Tibial artery (tissue), 4 donors: ENCODE measurements at regions not wholly inside any gene's neighbourhood (a gene's known extent, or its start where the extent isn't known, plus 50 kb on each side); places are given as distances from the start of the nearest gene placed in this dataset.

ENCODE experiments used
- DNase-seq, 2 donors: peaks; one replicate each; pipeline ENCODE4 v3.0.0-alpha.2; 2019
- H3K27ac ChIP-seq, 2 donors: fragments of 200-600 bp; sonication (generic) in 1 of 2; 1 replicate in 1 of 2; 2 replicates in 1 of 2; pipeline ENCODE4 v1.5.1; 2018 to 2019; ENCODE audit warnings: mild to moderate bottlenecking in 1 of 2
- H3K27me3 ChIP-seq, 2 donors: fragments of 200-600 bp; sonication (generic) in 1 of 2; one replicate each; pipeline versions ENCODE4 v1.5.1 to v1.6.0; 2016 to 2019
- H3K36me3 ChIP-seq, 3 donors: fragments of 200-600 bp; sonication (generic) in 2 of 3; one replicate each; pipeline ENCODE4 v1.5.1; 2016 to 2019; ENCODE audit warnings: mild to moderate bottlenecking in 2 of 3
- H3K4me1 ChIP-seq, 4 donors: fragments of 200-600 bp; sonication (generic) in 2 of 4; 1 replicate in 3 of 4; 2 replicates in 1 of 4; pipeline ENCODE4 v1.5.1; 2016 to 2019
- H3K4me3 ChIP-seq, 2 donors: fragments of 200-600 bp; sonication (generic) in 1 of 2; 1 replicate in 1 of 2; 2 replicates in 1 of 2; pipeline ENCODE4 v1.5.1; 2018 to 2019; ENCODE audit warnings: mild to moderate bottlenecking in 2 of 2
- H3K9me3 ChIP-seq, 3 donors: fragments of 200-600 bp; sonication (generic) in 1 of 3; one replicate each; pipeline ENCODE4 v1.5.1; 2016 to 2019
- intact Hi-C: fragments of 100-400 bp; cut with DNase I; formaldehyde crosslinking; loops from one replicate; pipeline ENCODE4 v1.15.0; 2023; ENCODE audit warnings: low total_unique reads
- TF ChIP-seq, protein P1 (sequence below), 2 experiments: fragments of 200-600 bp in 1 of 2; fragments of 450-650 bp in 1 of 2; IDR thresholded peaks; one replicate each; pipeline ENCODE4 v1.5.1; 2017 to 2019; ENCODE audit warnings: antibody characterized with exemption in 2 of 2, mild to moderate bottlenecking in 1 of 2, moderate library complexity in 1 of 2

- DNase-seq: no peak
- no peaks in the 10 kb centered on the region for H3K9me3 ChIP-seq
- H3K36me3 ChIP-seq: no peaks in the 10 kb centered on the region
- no peak overlapping the region for H3K4me3 ChIP-seq
- intact Hi-C loops: no loop called here
- H3K4me1 ChIP-seq: no peaks in the 10 kb centered on the region
- no peaks in the 10 kb centered on the region for H3K27me3 ChIP-seq
- H3K27ac ChIP-seq: no peak overlapping the region
- TF ChIP-seq, protein P1, sequence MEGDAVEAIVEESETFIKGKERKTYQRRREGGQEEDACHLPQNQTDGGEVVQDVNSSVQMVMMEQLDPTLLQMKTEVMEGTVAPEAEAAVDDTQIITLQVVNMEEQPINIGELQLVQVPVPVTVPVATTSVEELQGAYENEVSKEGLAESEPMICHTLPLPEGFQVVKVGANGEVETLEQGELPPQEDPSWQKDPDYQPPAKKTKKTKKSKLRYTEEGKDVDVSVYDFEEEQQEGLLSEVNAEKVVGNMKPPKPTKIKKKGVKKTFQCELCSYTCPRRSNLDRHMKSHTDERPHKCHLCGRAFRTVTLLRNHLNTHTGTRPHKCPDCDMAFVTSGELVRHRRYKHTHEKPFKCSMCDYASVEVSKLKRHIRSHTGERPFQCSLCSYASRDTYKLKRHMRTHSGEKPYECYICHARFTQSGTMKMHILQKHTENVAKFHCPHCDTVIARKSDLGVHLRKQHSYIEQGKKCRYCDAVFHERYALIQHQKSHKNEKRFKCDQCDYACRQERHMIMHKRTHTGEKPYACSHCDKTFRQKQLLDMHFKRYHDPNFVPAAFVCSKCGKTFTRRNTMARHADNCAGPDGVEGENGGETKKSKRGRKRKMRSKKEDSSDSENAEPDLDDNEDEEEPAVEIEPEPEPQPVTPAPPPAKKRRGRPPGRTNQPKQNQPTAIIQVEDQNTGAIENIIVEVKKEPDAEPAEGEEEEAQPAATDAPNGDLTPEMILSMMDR (IDR thresholded peaks at IDR 0.05): no peak
Observed at GRCh38 chr9:73906671-73907070, 590.5 kb upstream of the RORB start.

- no peak overlapping the region for H3K27ac ChIP-seq
- H3K4me3 ChIP-seq: no peak overlapping the region
- H3K4me1 ChIP-seq: no peaks in the 10 kb centered on the region
- H3K9me3 ChIP-seq: no peaks in the 10 kb centered on the region
- no peak for DNase-seq
- no peaks in the 10 kb centered on the region for H3K36me3 ChIP-seq
- TF ChIP-seq, protein P1 (IDR thresholded peaks at IDR 0.05): no peak
- no peaks in the 10 kb centered on the region for H3K27me3 ChIP-seq
- intact Hi-C loops: no loop called here
Observed at GRCh38 chr9:73911804-73912203, 585.3 kb upstream of the RORB start.

DNA sequence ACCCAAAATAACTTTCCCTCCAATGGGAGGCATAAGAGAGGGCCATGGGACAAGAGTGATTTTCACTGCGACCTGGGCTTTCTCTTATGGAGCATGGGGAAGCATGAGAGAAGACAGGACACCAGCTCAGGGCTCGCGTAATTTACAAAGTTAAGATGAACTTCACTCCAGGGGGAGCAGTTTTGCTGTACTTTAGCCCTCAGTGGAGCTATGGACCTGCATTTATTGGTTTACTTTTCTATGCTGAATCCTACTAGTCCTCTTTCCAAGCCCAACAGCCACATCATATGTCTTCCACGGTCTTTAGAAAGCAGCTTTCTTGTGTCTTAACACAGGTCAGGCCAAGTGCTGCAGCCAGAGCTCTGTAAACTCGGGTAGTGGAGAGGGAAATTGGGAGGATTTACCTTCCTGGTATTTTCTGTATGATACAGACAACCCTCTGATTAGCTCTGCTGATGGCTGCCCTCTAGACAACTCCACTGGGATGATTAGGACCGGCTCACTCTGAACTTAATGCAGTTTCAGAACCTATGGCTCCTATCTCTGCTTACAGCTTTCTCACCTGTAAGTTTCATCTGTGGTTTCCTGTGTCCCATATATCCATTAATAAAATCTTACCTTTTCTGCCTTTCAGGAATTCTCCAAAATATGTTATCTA, 581.0 kb upstream of the RORB start:
- H3K36me3 ChIP-seq: no peaks in the 10 kb centered on the region
- intact Hi-C loops: no loop called here
- no peaks in the 10 kb centered on the region for H3K4me1 ChIP-seq
- H3K9me3 ChIP-seq: no peaks in the 10 kb centered on the region
- TF ChIP-seq, protein P1 (IDR thresholded peaks at IDR 0.05): no peak
- no peak for DNase-seq
- H3K27me3 ChIP-seq: no peaks in the 10 kb centered on the region
- H3K4me3 ChIP-seq: no peak overlapping the region
- H3K27ac ChIP-seq: no peak overlapping the region

DNA sequence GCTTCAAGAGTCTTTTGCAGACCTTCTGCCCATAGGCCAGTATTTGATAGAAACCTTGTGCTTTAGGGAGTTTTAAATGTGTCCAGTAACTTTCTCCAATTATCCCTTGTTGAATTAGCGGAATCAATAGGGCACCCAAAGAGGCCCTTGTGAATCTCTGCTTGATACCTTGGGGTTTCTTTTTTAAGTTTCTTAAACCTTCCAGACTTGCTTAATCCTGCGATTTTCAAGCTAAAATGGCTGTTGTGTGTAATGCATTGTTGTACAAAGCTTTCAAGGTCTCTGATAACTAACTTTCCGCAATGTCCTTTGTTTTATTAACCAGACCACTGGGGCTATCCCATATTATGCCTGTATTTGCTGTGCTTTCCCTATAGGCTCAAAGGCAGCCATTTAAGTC, 577.4 kb upstream of the RORB start:
- no peak for DNase-seq
- H3K4me3 ChIP-seq: no peak overlapping the region
- no peak overlapping the region for H3K27ac ChIP-seq
- no peaks in the 10 kb centered on the region for H3K4me1 ChIP-seq
- H3K36me3 ChIP-seq: no peaks in the 10 kb centered on the region
- no peaks in the 10 kb centered on the region for H3K9me3 ChIP-seq
- intact Hi-C loops: no loop called here
- TF ChIP-seq, protein P1 (IDR thresholded peaks at IDR 0.05): no peak
- no peaks in the 10 kb centered on the region for H3K27me3 ChIP-seq

GRCh38 chr9:73923796-73924195, 573.3 kb upstream of the RORB start:
- intact Hi-C loops: no loop called here
- no peak for DNase-seq
- TF ChIP-seq, protein P1 (IDR thresholded peaks at IDR 0.05): no peak
- H3K4me1 ChIP-seq: no peaks in the 10 kb centered on the region
- no peak overlapping the region for H3K4me3 ChIP-seq
- H3K36me3 ChIP-seq: no peaks in the 10 kb centered on the region
- H3K27me3 ChIP-seq: no peaks in the 10 kb centered on the region
- H3K27ac ChIP-seq: no peak overlapping the region
- no peaks in the 10 kb centered on the region for H3K9me3 ChIP-seq

DNA sequence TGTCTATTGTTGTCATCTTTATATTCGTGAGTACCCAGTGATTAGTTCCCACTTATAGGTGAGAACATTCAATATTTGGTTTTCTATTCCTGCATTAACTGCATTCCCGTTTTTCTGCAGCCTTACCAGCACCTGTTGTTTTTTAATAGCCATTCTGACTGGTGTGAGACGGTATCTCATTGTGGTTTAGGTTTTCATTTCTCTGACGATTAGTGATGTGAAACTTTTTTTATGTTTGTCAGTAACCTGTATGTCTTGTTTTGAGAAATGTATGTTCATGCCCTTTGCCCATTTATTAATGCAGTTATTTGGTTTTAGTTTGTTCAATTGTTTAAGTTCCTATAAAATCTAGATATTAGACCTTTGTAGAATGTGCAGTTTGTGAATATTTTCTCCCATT, 546.0 kb upstream of the RORB start:
- no peak overlapping the region for H3K27ac ChIP-seq
- no peaks in the 10 kb centered on the region for H3K4me1 ChIP-seq
- DNase-seq: no peak
- no peaks in the 10 kb centered on the region for H3K36me3 ChIP-seq
- H3K4me3 ChIP-seq: no peak overlapping the region
- H3K9me3 ChIP-seq: no peaks in the 10 kb centered on the region
- no peaks in the 10 kb centered on the region for H3K27me3 ChIP-seq
- TF ChIP-seq, protein P1 (IDR thresholded peaks at IDR 0.05): no peak
- intact Hi-C loops: no loop called here
